ENCODE measurements at regions not wholly inside any gene's neighbourhood (a gene's known extent, or its start where the extent isn't known, plus 50 kb on each side); places are given as distances from the start of the nearest gene placed in this dataset.
"Not testable (repeated sequence)": the region's sequence is repeated elsewhere in the genome, so short reads cannot be mapped to it uniquely, and the experiment has no call there.

- no peak for DNase-seq
- no peak for ATAC-seq
Measured at GRCh38 chr6:110558575-110558974, 82.2 kb upstream of the SLC22A16 start.

- no peak for DNase-seq
- ATAC-seq = no peak
Measured at GRCh38 chr6:110557199-110557598, 80.8 kb upstream of the SLC22A16 start.

- DNase-seq (no peak), ATAC-seq (no peak)
Measured at GRCh38 chr6:110556317-110557110, 80.1 kb upstream of the SLC22A16 start.

- ATAC-seq = no peak
- no peak for DNase-seq
Measured at GRCh38 chr6:110554966-110555460, 78.6 kb upstream of the SLC22A16 start.

- ATAC-seq = no peak
- DNase-seq = no peak
Measured at GRCh38 chr6:110554441-110554840, 78.0 kb upstream of the SLC22A16 start.

GRCh38 chr6:110552901-110553641 is 76.7 kb upstream of the SLC22A16 start:
- DNase-seq (no peak), ATAC-seq (no peak)

- DNase-seq = no peak
- ATAC-seq = no peak
Measured at GRCh38 chr6:110552076-110552475, 75.7 kb upstream of the SLC22A16 start.

GRCh38 chr6:110551088-110551487 is 74.7 kb upstream of the SLC22A16 start:
- ATAC-seq (no peak), DNase-seq (no peak)

- ATAC-seq (no peak), DNase-seq (no peak)
Measured at GRCh38 chr6:110550353-110550752, 73.9 kb upstream of the SLC22A16 start.

- ATAC-seq (no peak), DNase-seq (no peak)
Measured at GRCh38 chr6:110549277-110549676, 72.9 kb upstream of the SLC22A16 start.

- no peak for ATAC-seq
- no peak for DNase-seq
Measured at GRCh38 chr6:110548110-110548847, 71.9 kb upstream of the SLC22A16 start.

GRCh38 chr6:110547266-110547964 is 71.0 kb upstream of the SLC22A16 start:
- ATAC-seq (no peak), DNase-seq (no peak)

GRCh38 chr6:110545081-110545872 is 68.9 kb upstream of the SLC22A16 start:
- DNase-seq = no peak
- no peak for ATAC-seq

GRCh38 chr6:110544472-110544871 is 68.1 kb upstream of the SLC22A16 start:
- ATAC-seq = no peak
- no peak for DNase-seq

GRCh38 chr6:110543106-110543505 is 66.7 kb upstream of the SLC22A16 start:
- no peak for ATAC-seq
- DNase-seq = no peak

- ATAC-seq = no peak
Measured at GRCh38 chr6:110542311-110543024, 66.1 kb upstream of the SLC22A16 start.

GRCh38 chr6:110541701-110542309 is 65.4 kb upstream of the SLC22A16 start:
- ATAC-seq (no peak), DNase-seq (no peak)

More at GRCh38 chr6:110542311-110543024, 66.1 kb upstream of the SLC22A16 start:
- DNase-seq = no peak

GRCh38 chr6:110539277-110540019 is 63.0 kb upstream of the SLC22A16 start:
- not testable (repeated sequence) for DNase-seq, ATAC-seq
